ENCODE measurements at regions not wholly inside any gene's neighbourhood (a gene's known extent, or its start where the extent isn't known, plus 50 kb on each side); places are given as distances from the start of the nearest gene placed in this dataset.
"Not testable (repeated sequence)": the region's sequence is repeated elsewhere in the genome, so short reads cannot be mapped to it uniquely, and the experiment has no call there.

GRCh38 chr13:70630247-70630646 lies 522.0 kb upstream of the KLHL1 start:
- no peak for DNase-seq (ENCODE audit: low read depth)

- DNase-seq (ENCODE audit: low read depth): no peak
These were observed 515.0 kb upstream of the KLHL1 start for GRCh38 chr13:70623239-70623638.

- DNase-seq (ENCODE audit: low read depth): no peak
These were observed 514.5 kb upstream of the KLHL1 start for GRCh38 chr13:70622796-70623195.

DNA sequence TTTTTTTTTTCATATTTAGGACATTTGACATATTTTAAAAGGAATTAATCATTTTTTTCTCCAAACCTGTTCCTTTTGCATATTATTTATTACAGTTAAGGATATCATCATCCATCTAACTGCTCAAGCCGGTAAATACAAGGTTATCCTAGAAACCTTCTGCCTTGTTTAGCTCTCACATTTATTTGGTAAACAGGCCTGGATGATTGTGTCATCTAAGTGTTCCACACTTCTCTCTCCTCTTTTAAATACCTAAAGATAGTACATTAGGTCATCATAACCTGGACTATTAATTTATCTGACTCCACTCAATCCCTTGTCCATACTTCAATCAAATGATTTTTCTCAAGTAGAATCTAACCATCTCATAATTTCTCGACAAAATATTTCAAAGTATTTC lies 511.7 kb upstream of the KLHL1 start:
- no peak for DNase-seq (ENCODE audit: low read depth)

- no peak for DNase-seq (ENCODE audit: low read depth)
These were observed 508.6 kb upstream of the KLHL1 start for GRCh38 chr13:70616847-70617246.

GRCh38 chr13:70613295-70613694 lies 505.0 kb upstream of the KLHL1 start:
- no peak for DNase-seq (ENCODE audit: low read depth)

GRCh38 chr13:70612881-70613280 lies 504.6 kb upstream of the KLHL1 start:
- DNase-seq (ENCODE audit: low read depth): no peak

- no peak for DNase-seq (ENCODE audit: low read depth)
These were observed 496.2 kb upstream of the KLHL1 start for GRCh38 chr13:70604448-70604847.

GRCh38 chr13:70593716-70594115 lies 485.5 kb upstream of the KLHL1 start:
- DNase-seq (ENCODE audit: low read depth): no peak

DNA sequence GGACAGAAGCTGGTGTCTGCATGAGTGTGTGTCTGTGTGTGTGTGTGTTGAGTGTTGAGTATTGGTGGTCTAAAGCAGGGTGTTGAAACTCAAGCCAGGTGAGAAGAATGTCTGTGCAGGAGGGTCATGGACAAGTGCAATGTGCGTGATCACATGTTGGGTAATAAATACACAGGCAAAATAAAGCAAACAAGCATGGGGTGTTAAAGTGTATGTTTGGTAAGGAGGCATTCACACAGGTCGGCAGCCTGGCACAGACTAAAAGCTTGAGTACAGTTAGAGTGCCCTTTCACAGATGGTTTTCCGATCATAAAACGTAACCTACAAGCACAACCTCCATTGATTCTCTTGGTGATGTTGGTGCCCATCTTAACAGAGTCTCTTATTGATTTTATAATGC lies 476.9 kb upstream of the KLHL1 start:
- DNase-seq (ENCODE audit: low read depth): no peak

DNA sequence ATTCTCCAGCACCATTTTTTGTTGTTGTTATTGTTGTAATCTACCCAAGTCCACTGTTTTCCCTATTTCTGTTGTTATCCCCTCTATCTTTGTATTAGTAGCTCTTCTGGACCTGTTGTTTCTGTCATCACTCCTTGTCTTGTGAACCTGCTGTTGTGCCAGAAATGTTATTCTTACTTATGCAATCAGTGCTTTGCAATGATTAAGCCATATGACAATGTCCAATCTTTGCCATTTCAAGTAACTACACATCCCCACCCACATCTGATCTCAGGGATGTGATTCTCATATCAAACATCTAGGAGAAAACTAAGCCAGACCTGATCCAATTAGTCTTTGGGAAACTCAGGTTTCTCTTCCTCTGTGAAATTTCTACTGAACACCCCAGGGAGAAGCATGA lies 472.6 kb upstream of the KLHL1 start:
- DNase-seq (ENCODE audit: low read depth): no peak

- DNase-seq (ENCODE audit: low read depth): no peak
These were observed 471.7 kb upstream of the KLHL1 start for GRCh38 chr13:70579941-70580340.

- no peak for DNase-seq (ENCODE audit: low read depth)
These were observed 463.0 kb upstream of the KLHL1 start for GRCh38 chr13:70571221-70571620.

DNA sequence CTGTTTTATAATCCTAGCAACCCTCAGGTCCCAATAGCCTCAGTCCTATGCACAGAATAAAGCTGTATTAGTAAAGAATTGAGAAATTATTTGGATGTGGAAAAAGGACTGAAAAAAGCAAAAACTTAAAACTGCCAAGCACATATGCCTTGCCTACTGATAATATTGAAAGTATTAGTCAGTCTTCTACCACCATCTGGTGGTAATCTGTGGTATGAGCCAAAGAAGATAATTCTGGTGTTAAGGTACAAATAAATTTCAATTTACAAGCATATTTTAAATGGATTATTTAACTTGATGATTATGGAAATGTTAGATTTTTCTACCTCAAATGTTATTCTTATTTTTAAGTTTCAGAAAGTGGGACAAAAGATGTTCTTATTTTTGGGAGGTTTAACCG lies 460.3 kb upstream of the KLHL1 start:
- peak; percentile 18 for DNase-seq (ENCODE audit: low read depth)

DNA sequence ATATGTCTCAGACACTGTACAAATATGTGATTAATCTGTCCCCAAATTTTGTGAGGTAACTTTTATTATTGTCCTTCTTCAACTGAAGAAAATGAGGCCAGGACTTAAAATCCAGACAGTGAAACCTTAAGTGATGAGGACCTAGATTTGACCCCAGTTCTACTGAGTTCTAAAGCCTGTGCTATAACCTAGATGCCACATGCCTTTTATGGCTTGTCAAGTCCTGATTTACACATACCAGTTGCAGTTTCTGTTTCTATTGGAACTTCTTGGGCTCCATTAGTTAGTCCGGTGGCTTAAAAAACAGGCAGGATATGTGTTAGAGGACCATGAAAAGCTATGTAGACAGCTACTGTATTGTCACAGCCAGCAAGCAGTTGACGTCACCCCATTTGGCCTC lies 436.5 kb upstream of the KLHL1 start:
- no peak for DNase-seq (ENCODE audit: low read depth)

GRCh38 chr13:70541451-70541850 lies 433.2 kb upstream of the KLHL1 start:
- DNase-seq (ENCODE audit: low read depth): no peak

GRCh38 chr13:70534466-70534865 lies 426.2 kb upstream of the KLHL1 start:
- no peak for DNase-seq (ENCODE audit: low read depth)

DNA sequence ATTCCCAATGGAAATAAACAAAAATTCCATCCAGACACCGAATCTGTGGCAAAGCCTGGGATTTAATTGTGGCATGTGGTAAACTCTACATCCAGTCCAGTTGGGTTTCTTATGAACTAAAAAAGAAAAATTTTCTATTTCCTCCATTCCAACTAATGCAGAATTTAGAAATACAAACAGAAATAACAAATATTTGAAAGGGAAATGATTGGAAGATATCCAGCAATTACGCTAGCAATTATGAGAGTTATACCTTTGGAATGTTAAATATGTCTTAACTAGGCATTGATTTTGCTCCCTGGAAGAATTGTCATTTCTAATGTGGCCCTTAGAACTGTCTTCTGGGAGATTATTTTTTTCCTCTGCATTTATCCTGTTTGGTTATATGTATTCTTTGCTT lies 421.4 kb upstream of the KLHL1 start:
- DNase-seq (ENCODE audit: low read depth): no peak

DNA sequence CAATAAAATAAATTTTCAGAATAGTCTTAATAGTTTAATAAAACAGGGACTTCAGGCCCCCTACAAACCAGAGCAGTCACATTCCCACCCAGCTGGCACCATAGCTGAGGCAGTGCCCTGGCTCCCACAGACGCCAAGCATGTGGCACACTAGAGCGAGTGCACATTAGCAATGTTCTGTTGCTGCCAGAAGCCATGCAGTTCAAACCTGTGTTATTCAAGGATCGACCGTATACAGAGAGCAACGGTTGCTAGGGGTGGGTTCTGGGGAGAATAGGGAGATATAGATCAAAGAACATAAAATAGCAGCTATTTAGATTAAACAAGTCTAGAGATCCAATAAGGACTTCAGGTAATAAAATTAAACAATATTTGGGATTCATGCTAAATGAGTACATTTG lies 419.3 kb upstream of the KLHL1 start:
- DNase-seq (ENCODE audit: low read depth): no peak

GRCh38 chr13:70523622-70524021 lies 415.4 kb upstream of the KLHL1 start:
- DNase-seq (ENCODE audit: low read depth): peak; percentile 4

- DNase-seq (ENCODE audit: low read depth): no peak
These were observed 412.2 kb upstream of the KLHL1 start for GRCh38 chr13:70520275-70521036.

DNA sequence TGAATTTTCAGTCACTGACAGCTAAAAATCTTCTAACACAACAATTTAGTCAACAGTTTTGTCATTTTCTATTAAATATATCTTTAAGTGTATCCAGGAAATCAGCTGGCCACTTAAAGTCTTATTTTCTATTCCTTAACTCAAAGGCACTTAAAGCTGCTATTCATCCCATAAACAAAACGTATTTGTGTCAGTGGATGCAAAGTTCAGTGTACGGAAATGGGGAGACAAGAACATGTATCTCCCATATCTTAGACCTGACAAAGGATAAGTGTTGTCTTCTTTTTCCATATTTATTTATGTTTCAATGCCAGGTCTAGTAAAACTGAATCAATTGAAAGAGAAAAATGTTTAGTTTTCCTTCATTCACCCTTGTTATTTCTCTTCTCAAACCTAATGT lies 409.8 kb upstream of the KLHL1 start:
- DNase-seq (ENCODE audit: low read depth): no peak

GRCh38 chr13:70516226-70516625 lies 408.0 kb upstream of the KLHL1 start:
- no peak for DNase-seq (ENCODE audit: low read depth)

GRCh38 chr13:70511861-70512417 lies 403.7 kb upstream of the KLHL1 start:
- DNase-seq (ENCODE audit: low read depth): not testable (repeated sequence)
